ENCODE measurements at regions not wholly inside any gene's neighbourhood (a gene's known extent, or its start where the extent isn't known, plus 50 kb on each side); places are given as distances from the start of the nearest gene placed in this dataset.
"Not testable (repeated sequence)": the region's sequence is repeated elsewhere in the genome, so short reads cannot be mapped to it uniquely, and the experiment has no call there.

GRCh38 chr5:57736716-57737115 lies 254.1 kb upstream of the ACTBL2 start:
- DNase-seq (ENCODE audit: low read depth in 2 of 3, low spot score in 2 of 3) = no peak

GRCh38 chr5:57735279-57736153 lies 252.9 kb upstream of the ACTBL2 start:
- DNase-seq (ENCODE audit: low read depth in 2 of 3, low spot score in 2 of 3) = not testable (repeated sequence)

GRCh38 chr5:57734296-57734695 lies 251.7 kb upstream of the ACTBL2 start:
- DNase-seq (ENCODE audit: low read depth in 2 of 3, low spot score in 2 of 3) = no peak

GRCh38 chr5:57727591-57727990 lies 245.0 kb upstream of the ACTBL2 start:
- DNase-seq (ENCODE audit: low read depth in 2 of 3, low spot score in 2 of 3) = no peak

GRCh38 chr5:57725658-57726504 lies 243.3 kb upstream of the ACTBL2 start:
- DNase-seq (ENCODE audit: low read depth in 2 of 3, low spot score in 2 of 3) = peak in 1 of 3 donors; percentile 37

GRCh38 chr5:57724836-57725235 lies 242.2 kb upstream of the ACTBL2 start:
- no peak for DNase-seq (ENCODE audit: low read depth in 2 of 3, low spot score in 2 of 3)

GRCh38 chr5:57721226-57721625 lies 238.6 kb upstream of the ACTBL2 start:
- no peak for DNase-seq (ENCODE audit: low read depth in 2 of 3, low spot score in 2 of 3)

GRCh38 chr5:57720656-57721055 lies 238.0 kb upstream of the ACTBL2 start:
- no peak for DNase-seq (ENCODE audit: low read depth in 2 of 3, low spot score in 2 of 3)

GRCh38 chr5:57719216-57719615 lies 236.6 kb upstream of the ACTBL2 start:
- DNase-seq (ENCODE audit: low read depth in 2 of 3, low spot score in 2 of 3) = no peak

- no peak for DNase-seq (ENCODE audit: low read depth in 2 of 3, low spot score in 2 of 3)
Measured at GRCh38 chr5:57718155-57718554, 235.5 kb upstream of the ACTBL2 start.

- DNase-seq (ENCODE audit: low read depth in 2 of 3, low spot score in 2 of 3) = no peak
Measured at GRCh38 chr5:57717555-57717954, 234.9 kb upstream of the ACTBL2 start.

GRCh38 chr5:57716661-57717060 lies 234.1 kb upstream of the ACTBL2 start:
- DNase-seq (ENCODE audit: low read depth in 2 of 3, low spot score in 2 of 3) = no peak

- no peak for DNase-seq (ENCODE audit: low read depth in 2 of 3, low spot score in 2 of 3)
Measured at GRCh38 chr5:57715296-57715695, 232.7 kb upstream of the ACTBL2 start.

- DNase-seq (ENCODE audit: low read depth in 2 of 3, low spot score in 2 of 3) = not testable (repeated sequence)
Measured at GRCh38 chr5:57713535-57713934, 230.9 kb upstream of the ACTBL2 start.

- no peak for DNase-seq (ENCODE audit: low read depth in 2 of 3, low spot score in 2 of 3)
Measured at GRCh38 chr5:57711946-57712345, 229.3 kb upstream of the ACTBL2 start.

- no peak for DNase-seq (ENCODE audit: low read depth in 2 of 3, low spot score in 2 of 3)
Measured at GRCh38 chr5:57711471-57711870, 228.9 kb upstream of the ACTBL2 start.

GRCh38 chr5:57710126-57710525 lies 227.5 kb upstream of the ACTBL2 start:
- no peak for DNase-seq (ENCODE audit: low read depth in 2 of 3, low spot score in 2 of 3)

GRCh38 chr5:57705769-57706168 lies 223.2 kb upstream of the ACTBL2 start:
- no peak for DNase-seq (ENCODE audit: low read depth in 2 of 3, low spot score in 2 of 3)

GRCh38 chr5:57703721-57704120 lies 221.1 kb upstream of the ACTBL2 start:
- DNase-seq (ENCODE audit: low read depth in 2 of 3, low spot score in 2 of 3) = peak in 1 of 3 donors; percentile 12

- DNase-seq (ENCODE audit: low read depth in 2 of 3, low spot score in 2 of 3) = no peak
Measured at GRCh38 chr5:57700484-57700883, 217.9 kb upstream of the ACTBL2 start.

- no peak for DNase-seq (ENCODE audit: low read depth in 2 of 3, low spot score in 2 of 3)
Measured at GRCh38 chr5:57700072-57700471, 217.5 kb upstream of the ACTBL2 start.

GRCh38 chr5:57698802-57699201 lies 216.2 kb upstream of the ACTBL2 start:
- no peak for DNase-seq (ENCODE audit: low read depth in 2 of 3, low spot score in 2 of 3)
